ENCODE measurements at regions not wholly inside any gene's neighbourhood (a gene's known extent, or its start where the extent isn't known, plus 50 kb on each side); places are given as distances from the start of the nearest gene placed in this dataset.

- Histone ChIP-seq H3K9me3 (no peaks in the 10 kb centered on the region), H3K27ac (no peak overlapping the region), H3K36me3 (no peaks in the 10 kb centered on the region), H3K4me3 (no peak overlapping the region), H3K27me3 (no peaks in the 10 kb centered on the region), H3K4me1 (no peaks in the 10 kb centered on the region)
- no peak for DNase-seq (ENCODE audit: low spot score in 2 of 2)
- TF ChIP-seq POLR2AphosphoS5 (IDR thresholded peaks at IDR 0.05) = no peak
- no peak for TF ChIP-seq CTCF (IDR thresholded peaks at IDR 0.05)
- TF ChIP-seq POLR2A (IDR thresholded peaks at IDR 0.05) = no peak
- intact Hi-C loops (cut with DNase I; ENCODE audit: low total_unique reads) = no loop called here
Measured at GRCh38 chr5:18099261-18099660, 465.0 kb downstream of the TAF11L14 start.

GRCh38 chr5:18101532-18101931, 467.3 kb downstream of the TAF11L14 start:
- no peaks in the 10 kb centered on the region for H3K36me3 ChIP-seq
- DNase-seq (ENCODE audit: low spot score in 2 of 2) = no peak
- no peaks in the 10 kb centered on the region for H3K27me3 ChIP-seq
- no peak for TF ChIP-seq POLR2AphosphoS5 (IDR thresholded peaks at IDR 0.05)
- TF ChIP-seq POLR2A (IDR thresholded peaks at IDR 0.05) = no peak
- TF ChIP-seq CTCF (IDR thresholded peaks at IDR 0.05) = no peak
- intact Hi-C loops (cut with DNase I; ENCODE audit: low total_unique reads) = no loop called here
- H3K9me3 ChIP-seq = no peaks in the 10 kb centered on the region
- no peaks in the 10 kb centered on the region for H3K4me1 ChIP-seq
- H3K27ac ChIP-seq = no peak overlapping the region
- H3K4me3 ChIP-seq = no peak overlapping the region

- no peak overlapping the region for H3K4me3 ChIP-seq
- intact Hi-C loops (cut with DNase I; ENCODE audit: low total_unique reads) = no loop called here
- TF ChIP-seq CTCF (IDR thresholded peaks at IDR 0.05) (no peak), POLR2AphosphoS5 (IDR thresholded peaks at IDR 0.05) (no peak), POLR2A (IDR thresholded peaks at IDR 0.05) (no peak)
Measured at GRCh38 chr5:18102733-18103132, 468.5 kb downstream of the TAF11L14 start.

GRCh38 chr5:18105449-18105848, 471.2 kb downstream of the TAF11L14 start:
- TF ChIP-seq CTCF (IDR thresholded peaks at IDR 0.05) = no peak
- no peak for TF ChIP-seq POLR2AphosphoS5 (IDR thresholded peaks at IDR 0.05)
- TF ChIP-seq POLR2A (IDR thresholded peaks at IDR 0.05) = no peak
- intact Hi-C loops (cut with DNase I; ENCODE audit: low total_unique reads) = no loop called here
- no peak for DNase-seq (ENCODE audit: low spot score in 2 of 2)
- Histone ChIP-seq H3K27me3 (no peaks in the 10 kb centered on the region), H3K27ac (no peak overlapping the region), H3K4me3 (no peak overlapping the region), H3K36me3 (no peaks in the 10 kb centered on the region), H3K4me1 (no peaks in the 10 kb centered on the region), H3K9me3 (no peaks in the 10 kb centered on the region)

More at GRCh38 chr5:18102733-18103132, 468.5 kb downstream of the TAF11L14 start:
- Histone ChIP-seq H3K27ac (no peak overlapping the region), H3K9me3 (no peaks in the 10 kb centered on the region), H3K36me3 (no peaks in the 10 kb centered on the region), H3K27me3 (no peaks in the 10 kb centered on the region), H3K4me1 (no peaks in the 10 kb centered on the region)
- DNase-seq (ENCODE audit: low spot score in 2 of 2) = no peak

GRCh38 chr5:18111906-18112465, 477.7 kb downstream of the TAF11L14 start:
- no peak overlapping the region for H3K4me3 ChIP-seq
- TF ChIP-seq POLR2A (IDR thresholded peaks at IDR 0.05) (no peak), POLR2AphosphoS5 (IDR thresholded peaks at IDR 0.05) (no peak), CTCF (IDR thresholded peaks at IDR 0.05) (no peak)
- intact Hi-C loops (cut with DNase I; ENCODE audit: low total_unique reads) = no loop called here

More at GRCh38 chr5:18111906-18112465, 477.7 kb downstream of the TAF11L14 start:
- Histone ChIP-seq H3K4me1 (no peaks in the 10 kb centered on the region), H3K27me3 (no peaks in the 10 kb centered on the region), H3K9me3 (no peaks in the 10 kb centered on the region), H3K27ac (no peak overlapping the region), H3K36me3 (no peaks in the 10 kb centered on the region)
- no peak for DNase-seq (ENCODE audit: low spot score in 2 of 2)

Measured in breast epithelium (tissue), 4 donors.